ENCODE measurements at regions not wholly inside any gene's neighbourhood (a gene's known extent, or its start where the extent isn't known, plus 50 kb on each side); places are given as distances from the start of the nearest gene placed in this dataset.

- Mint-ChIP-seq H3K9me3 (peaks cover 8 to 12% of the 10 kb centered on the region in 2 donors), H3K27ac (no peak overlapping the region), H3K27me3 (ENCODE audit: low read depth in 2 of 2) (no peaks in the 10 kb centered on the region), H3K36me3 (no peaks in the 10 kb centered on the region), H3K4me1 (no peaks in the 10 kb centered on the region), H3K4me3 (no peak overlapping the region)
- DNase-seq (no peak), ATAC-seq (no peak)
- intact Hi-C loops (cut with micrococcal nuclease) = no loop called here
- Histone ChIP-seq H3K27ac (ENCODE audit: low read length) (no peak overlapping the region), H3K4me3 (ENCODE audit: low read length) (no peak overlapping the region), H3K27me3 (ENCODE audit: control insufficient read depth, insufficient read depth, low read length) (no peaks in the 10 kb centered on the region), H3K4me1 (ENCODE audit: control insufficient read depth, insufficient read depth, low read length) (no peaks in the 10 kb centered on the region), H3K36me3 (ENCODE audit: control insufficient read depth, insufficient read depth, low read length) (no peaks in the 10 kb centered on the region), H3K9me3 (ENCODE audit: control insufficient read depth, insufficient read depth, low read length) (no peaks in the 10 kb centered on the region)
- no peak for TF ChIP-seq CTCF (IDR thresholded peaks at IDR 0.05)
Observed at GRCh38 chr6:67331304-67331703, 1303.8 kb upstream of the ADGRB3 start.

DNA sequence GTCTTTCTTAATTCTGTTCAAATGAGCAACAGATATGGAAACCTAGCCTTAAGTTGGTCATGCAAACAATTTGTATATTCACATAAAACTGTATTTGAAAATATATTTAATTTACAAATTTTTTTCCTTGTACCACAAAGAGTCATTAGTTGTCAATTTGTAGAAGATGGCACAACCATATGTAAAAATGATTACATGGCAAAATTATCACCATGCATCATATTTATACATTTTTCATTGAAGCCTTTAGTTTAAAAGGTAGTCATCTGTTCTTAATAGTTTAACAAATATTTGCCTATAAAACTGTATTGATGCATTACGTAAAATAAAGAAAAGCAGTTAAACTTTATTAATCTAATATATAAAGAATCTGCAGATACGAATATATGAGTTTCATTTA, 1306.8 kb upstream of the ADGRB3 start:
- Histone ChIP-seq H3K27ac (ENCODE audit: low read length) (no peak overlapping the region), H3K4me1 (ENCODE audit: control insufficient read depth, insufficient read depth, low read length) (no peaks in the 10 kb centered on the region), H3K9me3 (ENCODE audit: control insufficient read depth, insufficient read depth, low read length) (no peaks in the 10 kb centered on the region), H3K4me3 (ENCODE audit: low read length) (no peak overlapping the region), H3K27me3 (ENCODE audit: control insufficient read depth, insufficient read depth, low read length) (no peaks in the 10 kb centered on the region), H3K36me3 (ENCODE audit: control insufficient read depth, insufficient read depth, low read length) (no peaks in the 10 kb centered on the region)
- peaks cover 8 to 19% of the 10 kb centered on the region in 2 donors for H3K9me3 Mint-ChIP-seq
- H3K4me3 Mint-ChIP-seq = no peak overlapping the region
- no peaks in the 10 kb centered on the region for H3K4me1 Mint-ChIP-seq
- H3K27ac Mint-ChIP-seq = no peak overlapping the region
- no peak for ATAC-seq
- intact Hi-C loops (cut with micrococcal nuclease) = no loop called here
- TF ChIP-seq CTCF (IDR thresholded peaks at IDR 0.05) = no peak
- H3K36me3 Mint-ChIP-seq = no peaks in the 10 kb centered on the region
- no CpG with 5 or more reads among the region's 2 CpGs for WGBS (ENCODE audit: insufficient coverage)
- H3K27me3 Mint-ChIP-seq (ENCODE audit: low read depth in 2 of 2) = no peaks in the 10 kb centered on the region
- no peak for DNase-seq

DNA sequence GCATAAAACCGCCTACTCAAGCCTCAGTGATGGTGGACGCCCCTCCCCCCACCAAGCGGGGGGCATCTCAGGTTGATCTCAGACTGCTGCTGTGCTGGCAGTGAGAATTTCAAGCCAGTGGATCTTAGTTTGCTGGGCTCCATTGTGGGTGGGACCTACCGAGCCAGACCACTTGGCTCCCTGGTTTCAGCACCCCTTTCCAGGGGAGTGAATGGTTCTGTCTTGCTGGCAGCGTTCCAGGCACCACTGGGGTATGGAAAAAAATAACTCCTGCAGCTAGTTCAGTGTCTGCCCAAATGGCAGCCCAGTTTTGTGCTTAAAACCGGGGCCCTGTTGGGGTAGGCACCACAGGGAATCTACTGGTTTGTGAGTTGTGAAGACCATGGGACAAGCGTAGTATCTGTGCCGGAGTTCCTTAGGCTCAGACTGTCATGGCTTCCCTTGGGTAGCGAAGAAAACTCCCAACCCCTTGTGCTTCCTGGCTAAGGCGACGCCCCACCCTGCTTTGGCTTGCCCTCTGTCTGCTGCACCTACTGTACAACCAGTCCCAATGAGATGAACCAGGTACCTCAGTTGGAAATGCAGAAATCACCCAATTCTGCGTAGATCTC, 1334.5 kb upstream of the ADGRB3 start:
- intact Hi-C loops (cut with micrococcal nuclease) = no loop called here
- Histone ChIP-seq H3K27me3 (ENCODE audit: control insufficient read depth, insufficient read depth, low read length) (no peaks in the 10 kb centered on the region), H3K4me3 (ENCODE audit: low read length) (no peak overlapping the region), H3K36me3 (ENCODE audit: control insufficient read depth, insufficient read depth, low read length) (no peaks in the 10 kb centered on the region), H3K4me1 (ENCODE audit: control insufficient read depth, insufficient read depth, low read length) (no peaks in the 10 kb centered on the region), H3K27ac (ENCODE audit: low read length) (no peak overlapping the region), H3K9me3 (ENCODE audit: control insufficient read depth, insufficient read depth, low read length) (peaks cover 8% of the 10 kb centered on the region)
- 84% methylated on average over 12 of the region's 12 CpGs for WGBS (ENCODE audit: insufficient coverage)
- no peak overlapping the region for H3K4me3 Mint-ChIP-seq
- peaks cover 14 to 18% of the 10 kb centered on the region in 2 donors for H3K9me3 Mint-ChIP-seq
- DNase-seq = no peak
- no peak overlapping the region for H3K27ac Mint-ChIP-seq
- no peaks in the 10 kb centered on the region for H3K4me1 Mint-ChIP-seq
- TF ChIP-seq CTCF (IDR thresholded peaks at IDR 0.05) = no peak
- H3K27me3 Mint-ChIP-seq (ENCODE audit: low read depth in 2 of 2) = no peaks in the 10 kb centered on the region
- no peak for ATAC-seq
- H3K36me3 Mint-ChIP-seq = peaks cover 8% of the 10 kb centered on the region

GRCh38 chr6:67292169-67292568, 1342.9 kb upstream of the ADGRB3 start:
- Mint-ChIP-seq H3K4me3 (no peak overlapping the region), H3K36me3 (no peaks in the 10 kb centered on the region), H3K27ac (no peak overlapping the region), H3K27me3 (ENCODE audit: low read depth in 2 of 2) (no peaks in the 10 kb centered on the region), H3K9me3 (no peaks in the 10 kb centered on the region), H3K4me1 (no peaks in the 10 kb centered on the region)
- Histone ChIP-seq H3K4me1 (ENCODE audit: control insufficient read depth, insufficient read depth, low read length) (no peaks in the 10 kb centered on the region), H3K27ac (ENCODE audit: low read length) (no peak overlapping the region), H3K27me3 (ENCODE audit: control insufficient read depth, insufficient read depth, low read length) (no peaks in the 10 kb centered on the region), H3K4me3 (ENCODE audit: low read length) (no peak overlapping the region), H3K9me3 (ENCODE audit: control insufficient read depth, insufficient read depth, low read length) (no peaks in the 10 kb centered on the region), H3K36me3 (ENCODE audit: control insufficient read depth, insufficient read depth, low read length) (no peaks in the 10 kb centered on the region)
- 67% methylated on average over 2 of the region's 2 CpGs for WGBS (ENCODE audit: insufficient coverage)
- no peak for DNase-seq
- intact Hi-C loops (cut with micrococcal nuclease) = no loop called here
- no peak for ATAC-seq
- TF ChIP-seq CTCF (IDR thresholded peaks at IDR 0.05) = no peak
